ENCODE measurements at regions not wholly inside any gene's neighbourhood (a gene's known extent, or its start where the extent isn't known, plus 50 kb on each side); places are given as distances from the start of the nearest gene placed in this dataset.
"Not testable (repeated sequence)": the region's sequence is repeated elsewhere in the genome, so short reads cannot be mapped to it uniquely, and the experiment has no call there.

GRCh38 chr2:63699549-63699839 lies 110.7 kb downstream of the MDH1 start:
- intact Hi-C loops (cut with DNase I): loop anchor here in 1 of 2 donors (10.0 kb wide), 1 partner anchor 185 kb away; no protein-coding TSS in a partner anchor
- TF ChIP-seq CTCF (IDR thresholded peaks at IDR 0.05) (no peak), POLR2A (IDR thresholded peaks at IDR 0.05) (no peak)
- Histone ChIP-seq H3K9me3 (no peaks in the 10 kb centered on the region), H3K4me1 (peaks cover 0 to 49% (median 16%) of the 10 kb centered on the region in 4 donors), H3K27ac (peak overlapping the region; percentile 31 to 91 (median 74)), H3K36me3 (no peaks in the 10 kb centered on the region), H3K27me3 (no peaks in the 10 kb centered on the region), H3K4me3 (no peak overlapping the region)
- DNase-seq: no peak
- ATAC-seq: no peak
- WGBS (ENCODE audit: insufficient coverage, low coverage, low lambda C conversion rate, missing lambda C conversion rate): 79% methylated on average over 3 of the region's 3 CpGs

GRCh38 chr2:63700271-63700670 lies 111.5 kb downstream of the MDH1 start:
- Histone ChIP-seq H3K27ac (no peak overlapping the region), H3K4me3 (no peak overlapping the region), H3K27me3 (no peaks in the 10 kb centered on the region), H3K36me3 (no peaks in the 10 kb centered on the region), H3K9me3 (no peaks in the 10 kb centered on the region), H3K4me1 (peaks cover 0 to 41% (median 12%) of the 10 kb centered on the region in 4 donors)
- no peak for TF ChIP-seq POLR2A (IDR thresholded peaks at IDR 0.05)
- TF ChIP-seq CTCF (IDR thresholded peaks at IDR 0.05): no peak
- DNase-seq (no peak), ATAC-seq (no peak)
- intact Hi-C loops (cut with DNase I): no loop called here
- WGBS (ENCODE audit: insufficient coverage, low coverage, low lambda C conversion rate, missing lambda C conversion rate): 91% methylated on average over 3 of the region's 3 CpGs

GRCh38 chr2:63701406-63701805 lies 112.6 kb downstream of the MDH1 start:
- no peak overlapping the region for H3K27ac ChIP-seq
- H3K4me1 ChIP-seq: peaks cover 0 to 30% (median 7%) of the 10 kb centered on the region in 4 donors
- DNase-seq: no peak
- no peaks in the 10 kb centered on the region for H3K9me3 ChIP-seq
- no peaks in the 10 kb centered on the region for H3K36me3 ChIP-seq
- H3K4me3 ChIP-seq: no peak overlapping the region
- ATAC-seq: no peak
- intact Hi-C loops (cut with DNase I): no loop called here
- TF ChIP-seq POLR2A (IDR thresholded peaks at IDR 0.05): no peak
- no peak for TF ChIP-seq CTCF (IDR thresholded peaks at IDR 0.05)
- no peaks in the 10 kb centered on the region for H3K27me3 ChIP-seq

GRCh38 chr2:63706084-63706483 lies 117.3 kb downstream of the MDH1 start:
- H3K27me3 ChIP-seq; H3K27ac ChIP-seq; ATAC-seq; H3K4me1 ChIP-seq; H3K4me3 ChIP-seq; intact Hi-C loops (cut with DNase I); H3K36me3 ChIP-seq; DNase-seq; H3K9me3 ChIP-seq: not testable (repeated sequence)
- WGBS (ENCODE audit: insufficient coverage, low coverage, low lambda C conversion rate, missing lambda C conversion rate): 100% methylated on average over 2 of the region's 3 CpGs

- H3K27me3 ChIP-seq: no peaks in the 10 kb centered on the region
- no CpG with 5 or more reads among the region's 1 CpG for WGBS (ENCODE audit: insufficient coverage, low coverage, low lambda C conversion rate, missing lambda C conversion rate)
- intact Hi-C loops (cut with DNase I): no loop called here
- H3K4me1 ChIP-seq: peaks cover 0 to 1% (median 0%) of the 10 kb centered on the region in 4 donors
- no peaks in the 10 kb centered on the region for H3K9me3 ChIP-seq
- H3K4me3 ChIP-seq: no peak overlapping the region
- no peaks in the 10 kb centered on the region for H3K36me3 ChIP-seq
- H3K27ac ChIP-seq: no peak overlapping the region
- DNase-seq (no peak), ATAC-seq (no peak)
- TF ChIP-seq CTCF (IDR thresholded peaks at IDR 0.05) (no peak), POLR2A (IDR thresholded peaks at IDR 0.05) (no peak)
Observed at GRCh38 chr2:63710732-63711131, 122.0 kb downstream of the MDH1 start.
